ENCODE measurements at regions not wholly inside any gene's neighbourhood (a gene's known extent, or its start where the extent isn't known, plus 50 kb on each side); places are given as distances from the start of the nearest gene placed in this dataset.

DNA sequence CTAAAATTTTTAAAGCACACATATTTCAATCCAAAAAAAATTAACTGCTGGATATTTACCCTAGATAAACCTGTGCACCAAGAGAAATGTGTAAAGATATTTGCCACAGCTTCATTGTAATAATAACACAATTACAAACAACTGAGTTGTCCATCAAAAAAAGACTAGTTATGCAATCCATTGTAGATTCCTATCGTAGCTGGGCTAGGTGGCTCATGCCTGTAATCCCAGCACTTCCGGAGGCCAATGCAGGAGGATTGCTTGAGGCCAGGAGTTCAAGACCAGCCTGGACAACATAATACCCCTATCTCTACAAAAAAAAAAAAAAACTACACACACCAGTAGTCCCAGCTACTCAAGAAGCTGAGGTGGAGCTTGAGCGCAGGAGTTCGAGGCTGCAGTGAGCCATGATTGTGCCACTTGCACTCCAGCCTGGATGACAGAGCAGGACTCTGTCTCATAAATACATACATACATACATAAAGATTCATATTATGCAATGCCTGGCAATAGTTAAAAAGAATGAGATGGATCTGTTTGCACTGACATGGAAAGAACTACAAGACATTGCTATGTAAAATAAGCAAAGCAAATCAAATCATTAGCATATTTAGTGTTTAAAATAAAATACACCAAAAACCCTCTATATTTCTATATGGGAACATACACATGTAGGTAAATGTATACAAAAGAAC, 56.5 kb upstream of the CCDC28A start:
- no peak for DNase-seq

DNA sequence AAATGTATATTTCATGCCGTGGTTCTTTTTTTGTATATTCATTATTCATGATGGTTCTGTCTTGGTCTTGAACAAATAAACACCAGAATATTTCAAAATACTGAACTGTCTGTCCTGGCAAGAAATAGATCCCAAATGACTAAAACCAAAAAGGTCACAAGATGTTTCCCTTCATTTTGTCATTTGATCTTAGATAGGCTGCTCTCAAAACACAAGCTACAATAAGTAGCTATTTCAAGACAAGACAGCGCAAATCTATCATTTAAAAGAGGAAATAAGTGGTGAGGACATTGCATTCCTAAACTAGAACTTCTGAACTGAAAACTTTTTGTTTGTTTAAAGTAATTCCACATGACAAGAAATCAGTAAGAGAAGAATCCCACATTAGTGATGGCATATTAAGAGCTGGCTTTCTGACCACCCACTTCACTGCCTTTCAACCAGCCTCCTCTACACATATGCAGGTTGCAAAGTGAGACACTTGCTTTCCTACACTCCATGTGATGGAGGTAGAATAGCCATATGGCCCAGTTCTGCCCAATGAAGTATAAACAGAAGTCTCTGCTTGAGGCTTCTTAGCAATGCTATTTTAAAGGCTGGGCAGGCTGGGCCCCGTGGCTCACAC, 54.4 kb upstream of the CCDC28A start:
- peak; percentile 56 for DNase-seq

DNA sequence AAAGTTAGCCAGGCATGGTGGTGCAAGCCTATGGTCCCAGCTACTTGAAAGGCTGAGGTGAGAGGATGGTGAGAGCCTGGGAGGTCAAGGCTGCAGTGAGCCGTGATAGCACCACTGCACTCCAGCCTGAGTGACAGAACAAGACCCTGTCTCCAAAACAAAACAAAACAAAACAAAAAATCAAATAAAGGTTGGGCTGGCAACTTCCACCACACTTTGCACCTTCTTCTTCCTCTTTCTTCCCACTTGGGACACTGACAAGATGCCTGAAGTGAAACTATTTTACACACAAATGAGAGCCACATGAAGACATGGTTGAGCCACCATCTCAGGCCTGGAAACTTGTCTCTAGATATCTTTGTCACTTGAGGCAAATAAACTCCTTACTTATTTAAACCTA, 53.8 kb upstream of the CCDC28A start:
- no peak for DNase-seq

DNA sequence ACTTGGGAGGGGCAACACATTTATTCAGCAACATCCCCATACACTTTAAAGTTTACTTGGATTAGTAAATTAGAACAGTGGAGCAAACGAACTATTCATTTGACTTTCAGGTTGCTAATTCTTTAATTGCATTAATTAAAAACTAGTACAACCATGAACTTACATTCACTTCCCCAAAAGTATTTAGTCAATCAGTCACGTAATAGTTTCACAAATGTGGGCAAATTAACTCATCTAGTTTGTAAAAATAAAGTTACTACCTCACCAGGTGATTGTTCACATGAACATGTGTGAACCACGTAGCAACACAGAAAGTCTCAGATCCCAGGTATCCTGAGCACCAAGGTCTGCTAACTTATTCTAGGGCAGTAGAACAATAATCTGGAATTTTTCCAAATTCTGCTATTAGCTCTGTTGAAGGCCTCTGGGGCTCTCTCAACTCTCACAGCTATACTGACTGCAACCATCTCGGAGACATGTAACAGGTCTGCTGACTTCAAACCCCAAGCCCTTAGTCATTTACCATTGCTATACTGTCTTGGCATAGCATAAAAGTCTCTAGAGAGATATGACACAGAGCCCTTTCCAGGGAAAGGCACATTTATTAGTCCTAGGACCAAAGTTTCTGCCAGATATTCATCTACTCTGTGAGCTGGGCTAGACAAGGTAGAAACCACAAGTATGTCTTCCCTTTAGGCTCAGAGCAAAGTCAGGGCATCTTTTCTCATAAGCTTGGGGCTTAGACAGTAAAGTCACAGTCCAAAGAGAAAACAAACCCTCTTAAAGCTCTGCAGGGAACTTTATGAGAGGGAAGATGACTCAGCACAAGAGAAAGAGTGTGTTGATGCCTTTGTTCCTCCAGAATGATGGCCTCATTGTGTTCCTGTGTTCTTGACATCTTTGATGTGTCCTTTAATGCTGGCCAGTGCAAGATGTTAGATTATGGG, 50.9 kb upstream of the CCDC28A start:
- peak; percentile 64 for DNase-seq
